ENCODE measurements at regions not wholly inside any gene's neighbourhood (a gene's known extent, or its start where the extent isn't known, plus 50 kb on each side); places are given as distances from the start of the nearest gene placed in this dataset.
"Not testable (repeated sequence)": the region's sequence is repeated elsewhere in the genome, so short reads cannot be mapped to it uniquely, and the experiment has no call there.

DNA sequence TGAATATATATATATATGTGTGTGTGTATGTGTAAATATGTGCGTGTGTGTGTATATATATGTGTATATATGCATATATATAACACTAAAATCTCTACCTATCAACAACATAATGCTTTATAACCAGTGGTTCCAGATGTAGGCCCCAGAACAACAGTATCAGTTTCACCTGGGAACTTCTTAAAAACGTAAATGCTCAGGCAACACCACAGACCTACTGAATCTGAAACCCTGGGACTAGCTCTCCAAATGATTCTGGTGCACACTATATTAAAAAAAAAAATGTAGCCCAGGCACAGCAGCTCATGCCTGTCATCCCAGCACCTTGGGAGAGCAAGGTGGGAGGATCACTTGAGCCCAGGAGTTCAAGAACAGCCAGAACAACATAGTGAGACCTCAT is 67.1 kb upstream of the ZSCAN2 start:
- intact Hi-C loops (cut with micrococcal nuclease); H3K27ac Mint-ChIP-seq; H3K36me3 Mint-ChIP-seq; H3K27me3 Mint-ChIP-seq; H3K9me3 Mint-ChIP-seq; CTCF ChIA-PET; H3K4me3 Mint-ChIP-seq; DNase-seq; POLR2A ChIA-PET: not testable (repeated sequence)
- H3K4me1 Mint-ChIP-seq (ENCODE audit: low read depth), result peaks cover 21% of the 10 kb centered on the region

DNA sequence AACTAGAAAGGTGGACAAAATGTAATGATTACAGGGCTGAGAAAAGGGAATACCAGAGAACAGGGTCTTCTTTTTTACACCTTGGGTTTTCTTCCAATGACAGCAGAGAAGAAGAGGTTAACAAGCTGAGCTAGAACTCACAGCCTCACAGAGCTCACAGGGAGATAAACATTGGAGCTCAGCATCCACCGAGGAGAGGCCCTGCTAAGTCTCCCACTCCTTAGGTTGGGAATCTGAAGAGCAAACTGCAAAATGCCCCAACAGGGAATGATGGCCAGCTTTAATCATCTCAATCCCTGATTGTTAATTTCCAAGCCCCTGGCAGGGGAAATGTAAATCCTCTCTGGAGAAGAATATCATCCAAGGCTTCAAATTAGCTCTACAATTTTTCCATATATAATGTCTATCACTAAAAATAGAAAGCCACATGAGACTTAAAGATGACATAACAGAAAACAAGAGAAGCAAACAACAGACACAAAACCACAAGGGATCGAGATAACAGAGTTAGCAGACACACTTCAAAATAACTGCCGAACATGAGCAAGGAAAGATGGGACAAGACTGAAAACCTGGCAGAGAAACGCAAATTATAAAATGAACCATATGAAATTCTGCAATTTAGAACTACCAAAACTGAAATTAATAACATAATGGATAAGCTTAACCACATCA is 66.1 kb upstream of the ZSCAN2 start:
- POLR2A ChIA-PET; H3K27me3 Mint-ChIP-seq; H3K4me3 Mint-ChIP-seq; DNase-seq; H3K36me3 Mint-ChIP-seq; intact Hi-C loops (cut with micrococcal nuclease); H3K9me3 Mint-ChIP-seq; CTCF ChIA-PET; H3K27ac Mint-ChIP-seq: not testable (repeated sequence)
- H3K4me1 Mint-ChIP-seq (ENCODE audit: low read depth), result peaks cover 21% of the 10 kb centered on the region

DNA sequence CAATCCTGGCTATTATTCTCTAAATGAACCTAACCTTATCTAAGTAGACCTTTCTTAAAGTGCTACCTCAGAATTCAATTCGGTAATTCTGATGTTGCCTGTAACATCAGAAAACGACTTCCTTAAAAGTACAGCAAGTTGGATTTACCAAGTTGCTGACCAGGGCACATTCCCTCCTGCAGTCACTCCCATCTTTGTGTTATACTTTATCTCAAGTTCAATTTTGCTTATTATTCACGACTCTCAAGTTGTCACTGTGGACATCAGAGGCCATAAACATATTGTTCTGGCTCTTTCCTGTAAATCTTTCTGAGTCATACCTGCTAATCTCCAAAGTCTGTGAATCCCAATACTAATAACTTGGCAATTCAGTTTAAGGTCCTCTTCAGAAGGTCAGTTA is 64.6 kb upstream of the ZSCAN2 start:
- intact Hi-C loops (cut with micrococcal nuclease); CTCF ChIA-PET; H3K9me3 Mint-ChIP-seq; H3K4me3 Mint-ChIP-seq; H3K27me3 Mint-ChIP-seq; POLR2A ChIA-PET; H3K27ac Mint-ChIP-seq; H3K36me3 Mint-ChIP-seq; DNase-seq: not testable (repeated sequence)
- peaks cover 19% of the 10 kb centered on the region for H3K4me1 Mint-ChIP-seq (ENCODE audit: low read depth)

DNA sequence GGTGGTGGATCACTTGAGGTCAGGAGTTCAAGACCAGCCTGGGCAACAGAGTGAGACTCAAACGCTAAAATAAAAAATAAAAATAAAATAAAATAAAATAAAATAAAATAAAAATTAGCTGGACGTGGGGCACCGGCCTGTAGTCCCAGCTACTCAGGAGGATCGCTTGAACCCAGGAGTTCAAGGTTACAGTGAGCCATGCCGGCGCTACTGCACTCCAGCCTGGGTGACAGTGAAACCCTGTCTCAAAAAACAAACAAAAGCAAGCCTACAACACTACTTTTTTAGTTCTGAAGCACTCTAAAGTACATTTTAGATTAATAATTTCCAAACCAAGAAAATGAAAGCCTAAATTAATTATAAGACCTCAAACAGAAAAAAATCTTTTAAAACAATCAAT is 56.2 kb upstream of the ZSCAN2 start:
- H3K4me3 Mint-ChIP-seq; POLR2A ChIA-PET; DNase-seq; H3K27ac Mint-ChIP-seq; H3K9me3 Mint-ChIP-seq; intact Hi-C loops (cut with micrococcal nuclease); H3K27me3 Mint-ChIP-seq; H3K4me1 Mint-ChIP-seq (ENCODE audit: low read depth); CTCF ChIA-PET: not testable (repeated sequence)
- peaks cover 18% of the 10 kb centered on the region for H3K36me3 Mint-ChIP-seq

DNA sequence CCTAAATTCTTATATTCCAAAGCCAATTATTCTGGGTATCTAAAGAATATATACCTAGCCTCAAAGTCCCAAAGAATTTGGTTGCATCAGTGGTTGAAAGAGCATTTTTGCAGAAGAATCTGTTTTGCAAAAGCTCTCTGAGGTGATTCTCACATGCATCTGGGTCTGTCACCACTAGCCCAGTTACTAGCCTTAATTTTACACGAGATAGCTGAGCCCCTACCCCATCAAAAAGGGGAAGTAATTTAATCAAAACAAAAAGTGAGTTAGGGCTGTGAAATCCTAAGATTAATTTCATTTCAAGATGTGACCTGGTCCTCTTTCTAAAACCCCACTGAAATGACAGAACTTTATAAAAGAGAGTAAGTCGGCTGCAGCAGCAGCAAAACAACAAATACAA is 53.7 kb upstream of the ZSCAN2 start:
- not testable (repeated sequence) for H3K27me3 Mint-ChIP-seq

DNA sequence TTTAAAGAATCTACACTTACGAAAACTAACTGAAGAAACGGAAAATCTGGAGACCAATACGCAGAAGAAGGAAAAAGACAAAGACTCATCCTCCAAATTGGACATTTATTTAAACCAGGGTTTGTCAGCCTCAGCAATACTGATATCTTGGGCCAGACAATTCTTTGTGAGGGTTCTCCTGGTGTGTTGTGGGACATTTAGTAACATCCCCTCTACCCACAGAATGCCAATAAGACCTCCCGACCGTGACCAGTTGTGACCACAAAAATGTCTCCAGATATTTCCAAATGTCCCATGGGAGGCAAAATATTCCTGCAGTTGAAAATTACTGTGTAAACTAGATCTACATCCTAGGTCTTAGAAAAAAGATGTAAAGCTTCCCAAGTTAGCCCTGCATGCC is 50.3 kb upstream of the ZSCAN2 start:
- CTCF ChIA-PET; H3K27ac Mint-ChIP-seq; H3K9me3 Mint-ChIP-seq; H3K4me1 Mint-ChIP-seq (ENCODE audit: low read depth); POLR2A ChIA-PET; DNase-seq; H3K27me3 Mint-ChIP-seq; H3K4me3 Mint-ChIP-seq; intact Hi-C loops (cut with micrococcal nuclease): not testable (repeated sequence)
- peaks cover 13% of the 10 kb centered on the region for H3K36me3 Mint-ChIP-seq

More for the DNA sequence above, 53.7 kb upstream of the ZSCAN2 start:
- peaks cover 13% of the 10 kb centered on the region for H3K36me3 Mint-ChIP-seq
- H3K4me3 Mint-ChIP-seq; POLR2A ChIA-PET; H3K27ac Mint-ChIP-seq; CTCF ChIA-PET; H3K4me1 Mint-ChIP-seq (ENCODE audit: low read depth); DNase-seq; H3K9me3 Mint-ChIP-seq; intact Hi-C loops (cut with micrococcal nuclease): not testable (repeated sequence)

Measured in activated CD4-positive, alpha-beta memory T cell treated with anti-CD3 and anti-CD28 coated beads for 36 hours (primary cell).